ENCODE measurements at regions not wholly inside any gene's neighbourhood (a gene's known extent, or its start where the extent isn't known, plus 50 kb on each side); places are given as distances from the start of the nearest gene placed in this dataset.
A peak's percentile ranks its signal among the peaks of the same experiment; 100 is the strongest.

- Histone ChIP-seq H4K8ac (ENCODE audit: low read length) (no peak overlapping the region), H2BK5ac (ENCODE audit: low read depth, low read length, poor library complexity, severe bottlenecking) (no peak overlapping the region), H3K79me1 (replicated peaks; ENCODE audit: low read length, poor library complexity, severe bottlenecking) (no peaks in the 10 kb centered on the region), H3K23ac (ENCODE audit: low read length in 2 of 2) (no peak overlapping the region), H2BK15ac (ENCODE audit: low read depth, poor library complexity, severe bottlenecking) (no peak overlapping the region), H3K14ac (ENCODE audit: low read length in 2 of 2) (no peak overlapping the region), H3K4me1 (ENCODE audit: control insufficient read depth, insufficient read depth, low read depth, low read length) (no peaks in the 10 kb centered on the region), H3K27me3 (ENCODE audit: control insufficient read depth in 1 of 2, insufficient read depth in 1 of 2, low read length in 2 of 2) (peaks cover 6 to 7% of the 10 kb centered on the region in 2 experiments), H2BK12ac (ENCODE audit: low read length in 2 of 2) (no peak overlapping the region), H3K4me2 (ENCODE audit: low read length, poor library complexity, severe bottlenecking) (no peak overlapping the region), H3K18ac (ENCODE audit: low read depth in 1 of 2, low read length in 2 of 2) (no peak overlapping the region), H2AFZ (ENCODE audit: low read depth, low read length) (no peak overlapping the region), H3K9me3 (ENCODE audit: control insufficient read depth, low read length) (no peaks in the 10 kb centered on the region), H3K4me3 (ENCODE audit: insufficient read depth in 1 of 2, low read depth in 1 of 2, low read length in 2 of 2) (no peak overlapping the region), H2AK5ac (ENCODE audit: low read length, severe bottlenecking) (no peak overlapping the region), H3K9ac (ENCODE audit: low read length) (no peak overlapping the region), H4K91ac (ENCODE audit: low read length) (no peak overlapping the region), H3K27ac (ENCODE audit: low read length, poor library complexity, severe bottlenecking) (no peak overlapping the region), H3K36me3 (ENCODE audit: control insufficient read depth in 1 of 2, insufficient read depth in 2 of 2, low read depth in 1 of 2, low read length in 2 of 2) (no peaks in the 10 kb centered on the region), H3K4ac (ENCODE audit: low read depth in 1 of 2, low read length in 2 of 2) (no peak overlapping the region), H2BK120ac (ENCODE audit: low read depth, low read length) (no peak overlapping the region)
- DNase-seq, result no peak
- WGBS, result 89% methylated on average over 3 of the region's 3 CpGs
Observed at GRCh38 chr3:167884481-167884880, 149.0 kb downstream of the SERPINI1 start.

- no peak overlapping the region for H4K8ac ChIP-seq (ENCODE audit: low read length)
- no peak overlapping the region for H2BK12ac ChIP-seq (ENCODE audit: low read length in 2 of 2)
- H3K4me2 ChIP-seq (ENCODE audit: low read length, poor library complexity, severe bottlenecking), result no peak overlapping the region
- H2BK5ac ChIP-seq (ENCODE audit: low read depth, low read length, poor library complexity, severe bottlenecking), result no peak overlapping the region
- no peak overlapping the region for H2BK120ac ChIP-seq (ENCODE audit: low read depth, low read length)
- H3K27ac ChIP-seq (ENCODE audit: low read length, poor library complexity, severe bottlenecking), result no peak overlapping the region
- H3K23ac ChIP-seq (ENCODE audit: low read length in 2 of 2), result no peak overlapping the region
- H3K4me1 ChIP-seq (ENCODE audit: control insufficient read depth, insufficient read depth, low read depth, low read length), result no peaks in the 10 kb centered on the region
- H3K4me3 ChIP-seq (ENCODE audit: insufficient read depth in 1 of 2, low read depth in 1 of 2, low read length in 2 of 2), result no peak overlapping the region
- H3K9ac ChIP-seq (ENCODE audit: low read length), result no peak overlapping the region
- H3K9me3 ChIP-seq (ENCODE audit: control insufficient read depth, low read length), result no peaks in the 10 kb centered on the region
- no peak overlapping the region for H2AK5ac ChIP-seq (ENCODE audit: low read length, severe bottlenecking)
- H2AFZ ChIP-seq (ENCODE audit: low read depth, low read length), result no peak overlapping the region
- no peak overlapping the region for H2BK15ac ChIP-seq (ENCODE audit: low read depth, poor library complexity, severe bottlenecking)
- peaks cover 6 to 7% of the 10 kb centered on the region in 2 experiments for H3K27me3 ChIP-seq (ENCODE audit: control insufficient read depth in 1 of 2, insufficient read depth in 1 of 2, low read length in 2 of 2)
- H3K79me1 ChIP-seq (replicated peaks; ENCODE audit: low read length, poor library complexity, severe bottlenecking), result no peaks in the 10 kb centered on the region
- no CpG with 5 or more reads among the region's 1 CpG for WGBS
- no peak overlapping the region for H4K91ac ChIP-seq (ENCODE audit: low read length)
- no peak overlapping the region for H3K4ac ChIP-seq (ENCODE audit: low read depth in 1 of 2, low read length in 2 of 2)
- H3K36me3 ChIP-seq (ENCODE audit: control insufficient read depth in 1 of 2, insufficient read depth in 2 of 2, low read depth in 1 of 2, low read length in 2 of 2), result no peaks in the 10 kb centered on the region
- no peak overlapping the region for H3K14ac ChIP-seq (ENCODE audit: low read length in 2 of 2)
- no peak for DNase-seq
- H3K18ac ChIP-seq (ENCODE audit: low read depth in 1 of 2, low read length in 2 of 2), result no peak overlapping the region
Observed at GRCh38 chr3:167883452-167883851, 147.9 kb downstream of the SERPINI1 start.

GRCh38 chr3:167882057-167882667 lies 146.6 kb downstream of the SERPINI1 start:
- Histone ChIP-seq H3K9me3 (ENCODE audit: control insufficient read depth, low read length) (no peaks in the 10 kb centered on the region), H2BK5ac (ENCODE audit: low read depth, low read length, poor library complexity, severe bottlenecking) (no peak overlapping the region), H2BK15ac (ENCODE audit: low read depth, poor library complexity, severe bottlenecking) (no peak overlapping the region), H2AFZ (ENCODE audit: low read depth, low read length) (no peak overlapping the region), H2AK5ac (ENCODE audit: low read length, severe bottlenecking) (no peak overlapping the region), H3K4me1 (ENCODE audit: control insufficient read depth, insufficient read depth, low read depth, low read length) (no peaks in the 10 kb centered on the region), H3K23ac (ENCODE audit: low read length in 2 of 2) (no peak overlapping the region), H3K79me1 (replicated peaks; ENCODE audit: low read length, poor library complexity, severe bottlenecking) (no peaks in the 10 kb centered on the region), H3K27ac (ENCODE audit: low read length, poor library complexity, severe bottlenecking) (no peak overlapping the region), H2BK120ac (ENCODE audit: low read depth, low read length) (no peak overlapping the region), H3K9ac (ENCODE audit: low read length) (peak overlapping the region; percentile 45), H3K4ac (ENCODE audit: low read depth in 1 of 2, low read length in 2 of 2) (no peak overlapping the region), H3K4me3 (ENCODE audit: insufficient read depth in 1 of 2, low read depth in 1 of 2, low read length in 2 of 2) (no peak overlapping the region), H3K4me2 (ENCODE audit: low read length, poor library complexity, severe bottlenecking) (no peak overlapping the region), H4K8ac (ENCODE audit: low read length) (no peak overlapping the region), H3K14ac (ENCODE audit: low read length in 2 of 2) (no peak overlapping the region), H4K91ac (ENCODE audit: low read length) (no peak overlapping the region), H2BK12ac (ENCODE audit: low read length in 2 of 2) (no peak overlapping the region), H3K27me3 (ENCODE audit: control insufficient read depth in 1 of 2, insufficient read depth in 1 of 2, low read length in 2 of 2) (peaks cover 6 to 7% of the 10 kb centered on the region in 2 experiments), H3K36me3 (ENCODE audit: control insufficient read depth in 1 of 2, insufficient read depth in 2 of 2, low read depth in 1 of 2, low read length in 2 of 2) (no peaks in the 10 kb centered on the region), H3K18ac (ENCODE audit: low read depth in 1 of 2, low read length in 2 of 2) (no peak overlapping the region)
- DNase-seq, result peak; percentile 58
- WGBS, result no CpG with 5 or more reads among the region's 1 CpG

- no peaks in the 10 kb centered on the region for H3K36me3 ChIP-seq (ENCODE audit: control insufficient read depth in 1 of 2, insufficient read depth in 2 of 2, low read depth in 1 of 2, low read length in 2 of 2)
- no peaks in the 10 kb centered on the region for H3K9me3 ChIP-seq (ENCODE audit: control insufficient read depth, low read length)
- no peak overlapping the region for H3K27ac ChIP-seq (ENCODE audit: low read length, poor library complexity, severe bottlenecking)
- H3K14ac ChIP-seq (ENCODE audit: low read length in 2 of 2), result no peak overlapping the region
- no peak for DNase-seq
- H3K23ac ChIP-seq (ENCODE audit: low read length in 2 of 2), result no peak overlapping the region
- H4K8ac ChIP-seq (ENCODE audit: low read length), result no peak overlapping the region
- no peak overlapping the region for H3K9ac ChIP-seq (ENCODE audit: low read length)
- no peak overlapping the region for H3K4me2 ChIP-seq (ENCODE audit: low read length, poor library complexity, severe bottlenecking)
- no peak overlapping the region for H2BK15ac ChIP-seq (ENCODE audit: low read depth, poor library complexity, severe bottlenecking)
- H4K91ac ChIP-seq (ENCODE audit: low read length), result no peak overlapping the region
- peaks cover 1 to 5% of the 10 kb centered on the region in 2 experiments for H3K27me3 ChIP-seq (ENCODE audit: control insufficient read depth in 1 of 2, insufficient read depth in 1 of 2, low read length in 2 of 2)
- no peak overlapping the region for H2AK5ac ChIP-seq (ENCODE audit: low read length, severe bottlenecking)
- no peak overlapping the region for H2BK120ac ChIP-seq (ENCODE audit: low read depth, low read length)
- H3K4ac ChIP-seq (ENCODE audit: low read depth in 1 of 2, low read length in 2 of 2), result no peak overlapping the region
- H2BK5ac ChIP-seq (ENCODE audit: low read depth, low read length, poor library complexity, severe bottlenecking), result no peak overlapping the region
- no peaks in the 10 kb centered on the region for H3K79me1 ChIP-seq (replicated peaks; ENCODE audit: low read length, poor library complexity, severe bottlenecking)
- H3K18ac ChIP-seq (ENCODE audit: low read depth in 1 of 2, low read length in 2 of 2), result no peak overlapping the region
- no peak overlapping the region for H3K4me3 ChIP-seq (ENCODE audit: insufficient read depth in 1 of 2, low read depth in 1 of 2, low read length in 2 of 2)
- H3K4me1 ChIP-seq (ENCODE audit: control insufficient read depth, insufficient read depth, low read depth, low read length), result no peaks in the 10 kb centered on the region
- no peak overlapping the region for H2BK12ac ChIP-seq (ENCODE audit: low read length in 2 of 2)
- no peak overlapping the region for H2AFZ ChIP-seq (ENCODE audit: low read depth, low read length)
Observed at GRCh38 chr3:167880183-167880582, 144.7 kb downstream of the SERPINI1 start.
